Lung (tissue), 11 donors: ENCODE measurements at regions not wholly inside any gene's neighbourhood (a gene's known extent, or its start where the extent isn't known, plus 50 kb on each side); places are given as distances from the start of the nearest gene placed in this dataset.

Experiments used
- ATAC-seq: fragments of 200-7000 bp; cut with Tn5 transposase; one replicate; pipeline ENCODE4 v1.9.1; 2020; ENCODE audit warnings: moderate number of reproducible peaks; ENCODE audit not compliant: insufficient read depth, low FRiP score
- DNase-seq, 3 donors: peaks; one replicate each; pipeline ENCODE4 v3.0.0-alpha.2; 2013 to 2017
- H3K27ac ChIP-seq, 2 donors: one replicate each; pipeline ENCODE4 v1.5.1; 2013; ENCODE audit warnings: mild to moderate bottlenecking in 2 of 2, moderate library complexity in 2 of 2, control low read depth in 1 of 2, inconsistent platforms in 1 of 2, low read depth in 1 of 2, low read length in 1 of 2
- H3K27me3 ChIP-seq, 3 donors: one replicate each; pipeline ENCODE4 v1.5.1; 2013; ENCODE audit warnings: low read length in 2 of 3; ENCODE audit not compliant: control insufficient read depth in 3 of 3, insufficient read depth in 3 of 3
- H3K36me3 ChIP-seq, 4 donors: one replicate each; pipeline ENCODE4 v1.5.1; 2013; ENCODE audit warnings: low read length in 4 of 4, mild to moderate bottlenecking in 1 of 4, moderate library complexity in 1 of 4; ENCODE audit not compliant: control insufficient read depth in 4 of 4, insufficient read depth in 4 of 4
- H3K4me1 ChIP-seq, 5 donors: one replicate each; pipeline ENCODE4 v1.5.1; 2013; ENCODE audit warnings: low read length in 5 of 5, mild to moderate bottlenecking in 2 of 5, moderate library complexity in 1 of 5; ENCODE audit not compliant: control insufficient read depth in 5 of 5, insufficient read depth in 5 of 5
- H3K4me3 ChIP-seq: one replicate; pipeline ENCODE4 v1.5.1; 2013; ENCODE audit warnings: mild to moderate bottlenecking, control low read depth, moderate library complexity
- H3K9ac ChIP-seq, 2 donors: one replicate each; pipeline ENCODE4 v1.5.1; 2013; ENCODE audit warnings: low read length in 2 of 2, control low read depth in 1 of 2; ENCODE audit not compliant: insufficient read depth in 1 of 2
- H3K9me3 ChIP-seq, 4 donors: one replicate each; pipeline ENCODE4 v1.5.1; 2013; ENCODE audit warnings: low read length in 3 of 4, mild to moderate bottlenecking in 1 of 4, moderate library complexity in 1 of 4; ENCODE audit not compliant: control insufficient read depth in 4 of 4, insufficient read depth in 3 of 4
- WGBS, 2 donors: extraction: QIAGEN DNeasy Blood & Tissue Kit; methylation state at CpG; one replicate each; pipeline ENCODE4 v1.1.7; 2013; 5-methylcytosine and 5-hydroxymethylcytosine counted together
- TF ChIP-seq, protein P1 (sequence below): IDR thresholded peaks from 2 replicates; pipeline ENCODE4 v1.5.1; 2012; ENCODE audit warnings: mild to moderate bottlenecking; ENCODE audit errors: control extremely low read depth, extremely low read depth
- donor health status: control.
- donor health status: control.
- donor health status: Bipolar disorder and iron deficiency.
- donor health status: healthy.
- donor health status: DM: yes; HTN: yes; CAD: no.

DNA sequence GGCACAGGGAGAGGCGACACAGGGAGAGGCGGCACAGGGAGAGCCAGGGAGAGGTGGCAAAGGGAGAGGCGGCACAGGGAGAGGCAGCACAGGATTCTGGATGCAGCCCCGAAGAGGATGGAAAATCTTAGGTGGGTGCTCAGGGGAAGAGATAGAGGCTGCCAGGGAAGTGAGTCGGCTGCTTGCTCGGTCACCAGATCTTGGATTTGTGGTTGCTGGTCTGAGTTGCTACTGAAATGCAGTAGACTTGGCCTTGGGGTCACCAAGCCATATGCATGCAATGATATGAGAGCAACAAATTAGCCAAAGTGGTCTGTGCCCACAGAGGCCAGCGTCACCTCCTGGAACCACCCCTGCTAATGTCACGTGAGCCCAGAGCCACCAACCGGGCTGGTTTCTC is 117.2 kb upstream of the SALL3 start:
- H3K4me1 ChIP-seq: no peaks in the 10 kb centered on the region
- no peak overlapping the region for H3K4me3 ChIP-seq
- peaks cover 0 to 9% (median 3%) of the 10 kb centered on the region in 3 donors for H3K27me3 ChIP-seq
- DNase-seq: no peak
- peaks cover 0 to 5% (median 0%) of the 10 kb centered on the region in 4 donors for H3K9me3 ChIP-seq
- TF ChIP-seq, protein P1, sequence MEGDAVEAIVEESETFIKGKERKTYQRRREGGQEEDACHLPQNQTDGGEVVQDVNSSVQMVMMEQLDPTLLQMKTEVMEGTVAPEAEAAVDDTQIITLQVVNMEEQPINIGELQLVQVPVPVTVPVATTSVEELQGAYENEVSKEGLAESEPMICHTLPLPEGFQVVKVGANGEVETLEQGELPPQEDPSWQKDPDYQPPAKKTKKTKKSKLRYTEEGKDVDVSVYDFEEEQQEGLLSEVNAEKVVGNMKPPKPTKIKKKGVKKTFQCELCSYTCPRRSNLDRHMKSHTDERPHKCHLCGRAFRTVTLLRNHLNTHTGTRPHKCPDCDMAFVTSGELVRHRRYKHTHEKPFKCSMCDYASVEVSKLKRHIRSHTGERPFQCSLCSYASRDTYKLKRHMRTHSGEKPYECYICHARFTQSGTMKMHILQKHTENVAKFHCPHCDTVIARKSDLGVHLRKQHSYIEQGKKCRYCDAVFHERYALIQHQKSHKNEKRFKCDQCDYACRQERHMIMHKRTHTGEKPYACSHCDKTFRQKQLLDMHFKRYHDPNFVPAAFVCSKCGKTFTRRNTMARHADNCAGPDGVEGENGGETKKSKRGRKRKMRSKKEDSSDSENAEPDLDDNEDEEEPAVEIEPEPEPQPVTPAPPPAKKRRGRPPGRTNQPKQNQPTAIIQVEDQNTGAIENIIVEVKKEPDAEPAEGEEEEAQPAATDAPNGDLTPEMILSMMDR: no peak
- WGBS, 2 donors: 84 to 89% methylated on average over 9 of the region's 9 CpGs
- no peak overlapping the region for H3K9ac ChIP-seq
- ATAC-seq: no peak
- H3K36me3 ChIP-seq: no peaks in the 10 kb centered on the region
- no peak overlapping the region for H3K27ac ChIP-seq

DNA sequence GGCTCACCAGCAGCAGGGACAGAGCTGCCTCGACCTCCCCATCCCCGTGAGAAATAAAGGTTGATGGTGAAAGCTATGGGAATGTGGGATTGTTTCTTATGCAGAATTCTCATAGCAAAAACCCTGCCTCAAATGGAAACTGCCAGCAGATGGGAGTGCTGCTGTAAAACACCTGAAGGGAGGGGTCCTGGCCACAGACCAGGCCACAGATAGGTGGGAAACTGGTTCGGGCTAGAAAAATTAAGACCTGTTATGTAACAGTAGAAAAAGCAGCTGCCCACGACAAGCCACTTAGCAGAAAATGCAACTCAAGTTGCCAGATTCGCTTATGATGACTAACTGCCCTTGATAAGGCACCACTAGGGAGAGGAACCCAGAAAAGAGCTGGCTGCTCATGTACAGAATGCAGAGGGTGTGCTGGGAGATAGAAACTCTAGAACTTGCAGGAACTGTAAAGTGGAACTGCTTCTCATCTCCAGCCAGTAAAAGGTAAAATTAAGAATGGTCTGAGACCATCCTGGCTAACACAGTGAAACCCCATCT is 114.5 kb upstream of the SALL3 start:
- ATAC-seq (no peak), DNase-seq (no peak)
- Histone ChIP-seq H3K9ac (no peak overlapping the region), H3K4me1 (no peaks in the 10 kb centered on the region), H3K4me3 (no peak overlapping the region), H3K27me3 (peaks cover 0 to 20% (median 5%) of the 10 kb centered on the region in 3 donors), H3K9me3 (peaks cover 0 to 5% (median 0%) of the 10 kb centered on the region in 4 donors), H3K27ac (no peak overlapping the region), H3K36me3 (no peaks in the 10 kb centered on the region)
- WGBS, 2 donors: 64 to 77% methylated on average over 5 of the region's 5 CpGs
- TF ChIP-seq, protein P1: no peak

DNA sequence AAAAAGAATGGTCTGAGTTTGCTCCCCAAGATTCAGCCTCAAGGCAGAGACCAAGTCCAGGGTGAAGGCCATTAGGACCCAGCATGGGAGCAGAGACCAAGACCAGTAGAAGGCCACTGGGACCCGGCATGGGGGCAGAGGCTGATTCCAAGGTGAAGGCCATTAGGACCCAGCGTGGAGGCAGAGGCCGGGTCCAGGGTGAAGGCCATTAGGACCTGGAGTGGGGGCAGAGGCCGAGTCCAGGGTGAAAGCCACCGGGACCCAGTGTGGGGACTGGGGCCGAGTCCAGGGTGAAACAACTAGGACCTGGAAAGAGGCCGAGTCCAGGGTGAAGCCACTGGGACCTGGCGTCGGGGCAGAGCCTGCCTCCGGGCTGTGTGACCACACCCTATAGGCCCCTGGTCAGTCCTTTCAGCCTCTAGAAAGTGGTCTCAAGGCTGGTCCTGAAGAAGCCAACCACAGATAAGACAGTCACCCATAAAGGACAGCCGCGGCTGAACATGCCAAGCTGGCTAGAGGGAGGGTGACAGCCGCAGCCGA is 113.8 kb upstream of the SALL3 start:
- DNase-seq: no peak
- H3K36me3 ChIP-seq: no peaks in the 10 kb centered on the region
- H3K4me1 ChIP-seq: no peaks in the 10 kb centered on the region
- WGBS, 2 donors: 89 to 94% methylated on average over 14 of the region's 14 CpGs
- TF ChIP-seq, protein P1: no peak
- peaks cover 0 to 5% (median 0%) of the 10 kb centered on the region in 4 donors for H3K9me3 ChIP-seq
- H3K4me3 ChIP-seq: no peak overlapping the region
- H3K27ac ChIP-seq: no peak overlapping the region
- no peak overlapping the region for H3K9ac ChIP-seq
- H3K27me3 ChIP-seq: peaks cover 0 to 21% (median 5%) of the 10 kb centered on the region in 3 donors
- no peak for ATAC-seq

DNA sequence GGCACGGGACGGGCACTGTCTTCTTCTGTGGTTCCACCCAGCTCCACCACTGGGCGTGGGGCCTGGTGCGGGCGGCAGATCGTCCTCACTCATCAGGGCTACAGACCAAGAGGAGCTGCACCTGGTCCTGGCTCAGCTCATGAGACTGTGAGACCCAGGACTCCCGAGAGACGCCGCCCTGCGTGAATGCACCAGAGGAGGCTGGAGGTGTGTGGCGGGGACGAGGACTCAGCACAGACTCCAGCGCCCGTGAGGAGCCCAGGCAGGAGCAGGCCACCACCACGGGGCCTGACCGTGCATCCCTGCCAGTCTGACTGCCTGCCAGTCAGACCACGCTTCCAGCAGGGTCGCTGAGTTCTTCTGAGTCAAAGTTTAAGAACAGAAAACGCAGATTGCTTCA is 112.5 kb upstream of the SALL3 start:
- 83 to 90% methylated on average over 19 of the region's 19 CpGs for WGBS, 2 donors
- no peaks in the 10 kb centered on the region for H3K4me1 ChIP-seq

More for the DNA sequence above, 112.5 kb upstream of the SALL3 start:
- no peak overlapping the region for H3K27ac ChIP-seq
- peaks cover 0 to 3% (median 0%) of the 10 kb centered on the region in 4 donors for H3K9me3 ChIP-seq
- H3K36me3 ChIP-seq: no peaks in the 10 kb centered on the region
- H3K27me3 ChIP-seq: peaks cover 0 to 18% (median 5%) of the 10 kb centered on the region in 3 donors
- no peak overlapping the region for H3K9ac ChIP-seq
- TF ChIP-seq, protein P1: no peak
- no peak for DNase-seq
- ATAC-seq: no peak
- H3K4me3 ChIP-seq: no peak overlapping the region
